ENCODE measurements at regions not wholly inside any gene's neighbourhood (a gene's known extent, or its start where the extent isn't known, plus 50 kb on each side); places are given as distances from the start of the nearest gene placed in this dataset.

GRCh38 chr4:107366016-107366735 lies 330.1 kb upstream of the DKK2 start:
- Histone ChIP-seq H4K20me1 (ENCODE audit: control insufficient read depth, insufficient read depth, low read length, poor library complexity, severe bottlenecking) (no peaks in the 10 kb centered on the region), H3K4me1 (ENCODE audit: control insufficient read depth in 2 of 2, insufficient read depth in 2 of 2, low read length in 2 of 2) (no peaks in the 10 kb centered on the region), H2AFZ (ENCODE audit: insufficient read depth, low read depth, low read length, poor library complexity, severe bottlenecking) (no peak overlapping the region), H3K9me3 (ENCODE audit: control extremely low read depth in 1 of 3, control insufficient read depth in 2 of 3, insufficient read depth in 1 of 3, low read length in 2 of 3) (no peaks in the 10 kb centered on the region), H3K27me3 (replicated peaks in 1 of 4; ENCODE audit: control extremely low read depth in 1 of 4, control insufficient read depth in 3 of 4, insufficient read depth in 4 of 4, low read length in 3 of 4) (no peaks in the 10 kb centered on the region), H3K27ac (ENCODE audit: low read length in 2 of 2) (no peak overlapping the region), H3K79me2 (ENCODE audit: control insufficient read depth, insufficient read depth, low read length) (no peaks in the 10 kb centered on the region), H3K4me3 (ENCODE audit: control extremely low read depth in 1 of 5, extremely low read depth in 1 of 5, insufficient read depth in 1 of 5, low read depth in 2 of 5, low read length in 4 of 5) (no peak overlapping the region), H3K9ac (ENCODE audit: low read length) (no peak overlapping the region), H3K36me3 (replicated peaks in 1 of 2; ENCODE audit: control extremely low read depth in 1 of 2, control insufficient read depth in 1 of 2, extremely low read depth in 1 of 2, insufficient read depth in 2 of 2, low read length in 1 of 2) (no peaks in the 10 kb centered on the region), H3K4me2 (replicated peaks; ENCODE audit: low read depth, low read length, poor library complexity, severe bottlenecking) (no peak overlapping the region)
- no CpG with 5 or more reads among the region's 5 CpGs for WGBS (ENCODE audit: insufficient coverage)
- intact Hi-C loops (cut with micrococcal nuclease), result no loop called here
- no peak overlapping the region for H3K4me3 Mint-ChIP-seq
- H3K4me1 Mint-ChIP-seq, result no peaks in the 10 kb centered on the region
- ATAC-seq (ENCODE audit: low read depth) (no peak), DNase-seq (no peak)
- no peaks in the 10 kb centered on the region for H3K9me3 Mint-ChIP-seq (ENCODE audit: insufficient read depth)
- ChIA-PET POLR2A (no interaction called here), CTCF (no interaction called here)
- no peak overlapping the region for H3K27ac Mint-ChIP-seq
- H3K27me3 Mint-ChIP-seq, result no peaks in the 10 kb centered on the region
- TF ChIP-seq EZH2 (IDR thresholded peaks at IDR 0.05; ENCODE audit: borderline replicate concordance, insufficient read depth, low read depth, low read length, poor library complexity, severe bottlenecking) (no peak), CTCF (IDR thresholded peaks at IDR 0.05) (no peak)

GRCh38 chr4:107363125-107363524 lies 327.0 kb upstream of the DKK2 start:
- POLR2A ChIA-PET, result no interaction called here
- no peaks in the 10 kb centered on the region for H3K27me3 ChIP-seq (replicated peaks in 1 of 4; ENCODE audit: control extremely low read depth in 1 of 4, control insufficient read depth in 3 of 4, insufficient read depth in 4 of 4, low read length in 3 of 4)
- H3K4me2 ChIP-seq (replicated peaks; ENCODE audit: low read depth, low read length, poor library complexity, severe bottlenecking), result no peak overlapping the region
- no peaks in the 10 kb centered on the region for H3K27me3 Mint-ChIP-seq
- WGBS (ENCODE audit: insufficient coverage), result 43% methylated on average over 2 of the region's 2 CpGs
- intact Hi-C loops (cut with micrococcal nuclease), result no loop called here
- CTCF ChIA-PET, result no interaction called here
- H2AFZ ChIP-seq (ENCODE audit: insufficient read depth, low read depth, low read length, poor library complexity, severe bottlenecking), result no peak overlapping the region
- no peak overlapping the region for H3K4me3 Mint-ChIP-seq
- ATAC-seq (ENCODE audit: low read depth) (no peak), DNase-seq (no peak)
- H3K4me1 ChIP-seq (ENCODE audit: control insufficient read depth in 2 of 2, insufficient read depth in 2 of 2, low read length in 2 of 2), result no peaks in the 10 kb centered on the region
- TF ChIP-seq CTCF (IDR thresholded peaks at IDR 0.05), result no peak
- no peak for TF ChIP-seq EZH2 (IDR thresholded peaks at IDR 0.05; ENCODE audit: borderline replicate concordance, insufficient read depth, low read depth, low read length, poor library complexity, severe bottlenecking)
- H3K79me2 ChIP-seq (ENCODE audit: control insufficient read depth, insufficient read depth, low read length), result no peaks in the 10 kb centered on the region
- no peaks in the 10 kb centered on the region for H3K9me3 ChIP-seq (ENCODE audit: control extremely low read depth in 1 of 3, control insufficient read depth in 2 of 3, insufficient read depth in 1 of 3, low read length in 2 of 3)
- H3K36me3 ChIP-seq (replicated peaks in 1 of 2; ENCODE audit: control extremely low read depth in 1 of 2, control insufficient read depth in 1 of 2, extremely low read depth in 1 of 2, insufficient read depth in 2 of 2, low read length in 1 of 2), result no peaks in the 10 kb centered on the region
- no peaks in the 10 kb centered on the region for H4K20me1 ChIP-seq (ENCODE audit: control insufficient read depth, insufficient read depth, low read length, poor library complexity, severe bottlenecking)
- no peak overlapping the region for H3K4me3 ChIP-seq (ENCODE audit: control extremely low read depth in 1 of 5, extremely low read depth in 1 of 5, insufficient read depth in 1 of 5, low read depth in 2 of 5, low read length in 4 of 5)
- no peak overlapping the region for H3K27ac ChIP-seq (ENCODE audit: low read length in 2 of 2)
- H3K27ac Mint-ChIP-seq, result no peak overlapping the region
- no peaks in the 10 kb centered on the region for H3K9me3 Mint-ChIP-seq (ENCODE audit: insufficient read depth)
- H3K9ac ChIP-seq (ENCODE audit: low read length), result no peak overlapping the region
- no peaks in the 10 kb centered on the region for H3K4me1 Mint-ChIP-seq

All from B cell (primary cell).